GM23248 (cell line): ENCODE measurements at regions not wholly inside any gene's neighbourhood (a gene's known extent, or its start where the extent isn't known, plus 50 kb on each side); places are given as distances from the start of the nearest gene placed in this dataset.

Experiments used
- EZH2 ChIP-seq: fragments of 200-600 bp; sonication (generic); IDR thresholded peaks from 2 replicates; pipeline ENCODE4 v1.6.1; 2018; ENCODE audit warnings: antibody characterized with exemption, mild to moderate bottlenecking; ENCODE audit not compliant: insufficient read depth, poor library complexity, severe bottlenecking
- EZH2phosphoT487 ChIP-seq: fragments of 200-600 bp; sonication (generic); IDR thresholded peaks from 2 replicates; pipeline ENCODE4 v1.6.1; 2018; ENCODE audit warnings: antibody characterized with exemption, moderate library complexity, mild to moderate bottlenecking, low read depth; ENCODE audit not compliant: insufficient read depth

DNA sequence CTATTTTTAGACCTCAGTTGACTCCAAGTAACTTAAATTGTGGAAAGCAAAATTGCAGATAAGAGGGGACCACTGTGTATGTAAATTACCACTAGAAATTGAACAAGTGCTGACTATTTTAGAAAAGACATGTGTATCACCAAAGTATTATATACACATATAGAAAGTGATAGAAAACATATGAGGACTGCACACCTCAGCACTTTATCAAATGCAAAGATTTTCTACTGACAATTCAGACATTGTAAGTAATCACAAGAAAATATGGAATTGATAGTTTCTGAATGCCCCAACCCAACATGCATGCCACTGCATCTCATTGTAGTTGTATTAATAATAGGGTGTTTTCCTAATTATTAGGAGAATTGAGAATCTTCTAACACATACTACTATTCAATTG lies 536.5 kb downstream of the CDH11 start:
- no peak for TF ChIP-seq EZH2phosphoT487
- TF ChIP-seq EZH2, result no peak
